Ovary (tissue), 3 donors: ENCODE measurements at regions not wholly inside any gene's neighbourhood (a gene's known extent, or its start where the extent isn't known, plus 50 kb on each side); places are given as distances from the start of the nearest gene placed in this dataset.

Experiments
- CTCF ChIP-seq, 3 donors: fragments of 450-650 bp in 2 of 3; fragments of 200-600 bp in 1 of 3; IDR thresholded peaks; one replicate each; pipeline versions ENCODE4 v1.5.1 to v1.8.0; 2016 to 2022; ENCODE audit warnings: antibody characterized with exemption in 3 of 3, mild to moderate bottlenecking in 1 of 3
- POLR2A ChIP-seq: fragments of 450-650 bp; IDR thresholded peaks from one replicate; pipeline ENCODE4 v1.6.1; 2017; ENCODE audit warnings: antibody characterized with exemption, mild to moderate bottlenecking, moderate library complexity
- donor health status: DM: no; HTN: no; CAD: no.

GRCh38 chr6:91994787-91995186 is 1407.9 kb upstream of the MAP3K7 start:
- no peak for TF ChIP-seq POLR2A
- no peak for TF ChIP-seq CTCF (IDR thresholded peaks at IDR 0.05)
